ENCODE measurements at regions not wholly inside any gene's neighbourhood (a gene's known extent, or its start where the extent isn't known, plus 50 kb on each side); places are given as distances from the start of the nearest gene placed in this dataset.

DNA sequence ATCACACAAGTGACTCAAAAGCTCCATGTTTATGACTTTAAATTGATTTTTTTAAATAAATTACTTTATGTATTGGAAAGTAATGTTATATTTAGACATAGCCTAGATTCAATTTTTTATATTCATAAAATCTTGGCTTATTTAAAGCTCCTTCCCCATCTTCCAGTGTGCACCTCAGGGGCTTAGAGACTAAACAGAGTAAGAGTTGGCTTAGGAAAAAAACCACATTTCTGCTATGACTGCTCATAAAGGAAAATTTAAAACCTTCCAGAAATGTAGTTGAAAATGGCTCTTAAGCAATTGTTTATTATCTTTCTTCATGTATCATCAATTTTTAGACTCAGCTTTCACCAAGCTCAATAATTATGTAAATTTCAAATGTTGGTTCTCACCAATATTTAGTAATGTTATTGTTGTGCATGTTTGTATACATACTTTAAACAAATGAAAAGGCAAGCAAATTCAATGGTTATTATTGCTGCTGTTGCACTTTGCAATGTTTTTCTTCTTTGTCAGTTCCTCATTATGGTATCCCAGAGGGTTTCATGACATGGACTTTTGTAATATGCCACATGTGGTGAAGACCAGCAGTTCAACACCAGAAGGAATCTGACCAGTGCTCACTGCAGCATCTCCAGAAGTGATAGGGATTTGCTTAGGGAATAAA is 700.1 kb upstream of the ANKRD30A start:
- TF ChIP-seq, protein P1, sequence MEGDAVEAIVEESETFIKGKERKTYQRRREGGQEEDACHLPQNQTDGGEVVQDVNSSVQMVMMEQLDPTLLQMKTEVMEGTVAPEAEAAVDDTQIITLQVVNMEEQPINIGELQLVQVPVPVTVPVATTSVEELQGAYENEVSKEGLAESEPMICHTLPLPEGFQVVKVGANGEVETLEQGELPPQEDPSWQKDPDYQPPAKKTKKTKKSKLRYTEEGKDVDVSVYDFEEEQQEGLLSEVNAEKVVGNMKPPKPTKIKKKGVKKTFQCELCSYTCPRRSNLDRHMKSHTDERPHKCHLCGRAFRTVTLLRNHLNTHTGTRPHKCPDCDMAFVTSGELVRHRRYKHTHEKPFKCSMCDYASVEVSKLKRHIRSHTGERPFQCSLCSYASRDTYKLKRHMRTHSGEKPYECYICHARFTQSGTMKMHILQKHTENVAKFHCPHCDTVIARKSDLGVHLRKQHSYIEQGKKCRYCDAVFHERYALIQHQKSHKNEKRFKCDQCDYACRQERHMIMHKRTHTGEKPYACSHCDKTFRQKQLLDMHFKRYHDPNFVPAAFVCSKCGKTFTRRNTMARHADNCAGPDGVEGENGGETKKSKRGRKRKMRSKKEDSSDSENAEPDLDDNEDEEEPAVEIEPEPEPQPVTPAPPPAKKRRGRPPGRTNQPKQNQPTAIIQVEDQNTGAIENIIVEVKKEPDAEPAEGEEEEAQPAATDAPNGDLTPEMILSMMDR (conservative IDR thresholded peaks at IDR 0.05; ENCODE audit: low read length), result no peak
- no peak for TF ChIP-seq EZH2phosphoT487 (IDR thresholded peaks at IDR 0.05; ENCODE audit: borderline replicate concordance)

Data from Loucy (cell line).